Right renal pelvis (tissue), 4 donors: ENCODE measurements at regions not wholly inside any gene's neighbourhood (a gene's known extent, or its start where the extent isn't known, plus 50 kb on each side); places are given as distances from the start of the nearest gene placed in this dataset.

ENCODE experiments used
- DNase-seq, 4 donors: peaks; one replicate each; pipeline ENCODE4 v3.0.0-alpha.2; 2013; ENCODE audit warnings: low read depth in 4 of 4, low spot score in 3 of 4, missing footprints in 1 of 4

GRCh38 chr21:22993144-22993543 lies 1994.9 kb downstream of the NCAM2 start:
- DNase-seq = no peak

GRCh38 chr21:22993822-22994574 lies 1995.8 kb downstream of the NCAM2 start:
- no peak for DNase-seq

GRCh38 chr21:23003951-23004350 lies 2005.7 kb downstream of the NCAM2 start:
- no peak for DNase-seq

GRCh38 chr21:23008601-23009202 lies 2010.5 kb downstream of the NCAM2 start:
- DNase-seq = no peak

GRCh38 chr21:23009360-23009759 lies 2011.2 kb downstream of the NCAM2 start:
- DNase-seq = no peak

GRCh38 chr21:23014021-23014420 lies 2015.8 kb downstream of the NCAM2 start:
- no peak for DNase-seq

- DNase-seq = no peak
Measured at GRCh38 chr21:23016617-23017016, 2018.4 kb downstream of the NCAM2 start.

- no peak for DNase-seq
Measured at GRCh38 chr21:23017989-23018388, 2019.8 kb downstream of the NCAM2 start.

- no peak for DNase-seq
Measured at GRCh38 chr21:23020969-23021368, 2022.8 kb downstream of the NCAM2 start.

- no peak for DNase-seq
Measured at GRCh38 chr21:23021481-23021880, 2023.3 kb downstream of the NCAM2 start.

- no peak for DNase-seq
Measured at GRCh38 chr21:23026878-23027277, 2028.7 kb downstream of the NCAM2 start.

GRCh38 chr21:23039846-23040245 lies 2041.6 kb downstream of the NCAM2 start:
- DNase-seq = no peak

- no peak for DNase-seq
Measured at GRCh38 chr21:23045955-23046354, 2047.7 kb downstream of the NCAM2 start.

- no peak for DNase-seq
Measured at GRCh38 chr21:23067672-23068071, 2069.5 kb downstream of the NCAM2 start.

- DNase-seq = no peak
Measured at GRCh38 chr21:23083242-23083641, 2085.0 kb downstream of the NCAM2 start.

- DNase-seq = no peak
Measured at GRCh38 chr21:23093259-23093658, 2095.1 kb downstream of the NCAM2 start.

GRCh38 chr21:23099185-23099584 lies 2101.0 kb downstream of the NCAM2 start:
- DNase-seq = no peak

GRCh38 chr21:23101111-23101510 lies 2102.9 kb downstream of the NCAM2 start:
- DNase-seq = no peak

- DNase-seq = no peak
Measured at GRCh38 chr21:23108533-23108932, 2110.3 kb downstream of the NCAM2 start.

GRCh38 chr21:23111070-23111600 lies 2112.9 kb downstream of the NCAM2 start:
- DNase-seq = no peak

- DNase-seq = no peak
Measured at GRCh38 chr21:23119491-23119890, 2121.3 kb downstream of the NCAM2 start.

GRCh38 chr21:23127973-23128372 lies 2129.8 kb downstream of the NCAM2 start:
- DNase-seq = no peak
